Hematopoietic multipotent progenitor cell treated with erythropoietin and hydrocortisone succinate and interleukin-3 and kit ligand, for 4 days (in vitro differentiated cells): ENCODE measurements at regions not wholly inside any gene's neighbourhood (a gene's known extent, or its start where the extent isn't known, plus 50 kb on each side); places are given as distances from the start of the nearest gene placed in this dataset.
A peak's percentile ranks its signal among the peaks of the same experiment; 100 is the strongest.

ENCODE experiments used
- DNase-seq: peaks from one replicate; pipeline ENCODE4 v3.0.0-alpha.2; 2015

DNA sequence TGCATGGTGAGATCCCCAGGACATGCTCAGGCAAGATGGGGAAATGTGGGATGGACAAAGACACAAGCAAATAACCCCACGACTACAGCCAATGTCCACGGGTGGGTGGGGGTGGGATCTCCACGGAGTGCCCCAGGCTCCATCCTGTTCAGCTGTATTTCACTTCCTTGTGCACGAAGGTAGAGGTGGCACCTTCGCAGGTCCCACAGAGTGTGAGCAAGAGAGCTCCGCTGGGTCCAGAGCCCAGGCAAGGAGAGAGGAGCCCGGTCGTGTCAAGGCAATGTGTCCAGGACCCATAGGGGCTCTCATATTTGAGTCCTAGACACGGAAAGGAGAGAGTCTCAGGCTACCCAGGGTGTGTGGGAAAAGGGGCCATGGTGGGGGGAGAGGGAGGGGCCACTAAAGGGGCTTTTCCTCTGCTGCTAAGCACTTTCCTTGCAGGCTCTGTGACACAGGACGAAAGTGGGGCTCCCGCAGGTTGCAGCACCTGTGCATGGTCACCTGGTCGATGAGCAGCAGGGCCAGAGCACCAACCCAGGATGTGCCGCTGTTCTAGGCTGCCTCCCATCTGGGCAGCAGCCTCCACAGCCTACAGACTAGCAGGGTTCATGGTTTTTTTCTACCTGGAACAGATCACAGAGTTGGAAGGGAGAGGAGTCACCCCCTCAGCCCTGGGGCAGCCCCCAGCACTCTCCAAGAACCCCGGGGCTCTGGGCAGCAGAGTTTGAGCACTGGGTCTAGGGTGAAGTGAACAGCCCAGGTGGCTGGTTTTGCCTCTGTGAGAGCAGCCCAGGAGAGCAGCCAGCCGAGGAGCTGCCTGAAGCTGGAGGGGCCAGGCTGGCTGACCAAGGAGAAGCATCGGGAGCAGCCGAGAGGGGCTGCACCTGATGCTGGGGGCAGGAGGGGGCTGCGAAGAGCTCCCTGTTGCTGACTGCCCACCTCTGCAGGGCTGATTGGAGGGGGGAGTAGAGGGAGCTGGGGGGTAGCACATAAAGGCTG is 100.7 kb upstream of the MVB12B start:
- DNase-seq: no peak

DNA sequence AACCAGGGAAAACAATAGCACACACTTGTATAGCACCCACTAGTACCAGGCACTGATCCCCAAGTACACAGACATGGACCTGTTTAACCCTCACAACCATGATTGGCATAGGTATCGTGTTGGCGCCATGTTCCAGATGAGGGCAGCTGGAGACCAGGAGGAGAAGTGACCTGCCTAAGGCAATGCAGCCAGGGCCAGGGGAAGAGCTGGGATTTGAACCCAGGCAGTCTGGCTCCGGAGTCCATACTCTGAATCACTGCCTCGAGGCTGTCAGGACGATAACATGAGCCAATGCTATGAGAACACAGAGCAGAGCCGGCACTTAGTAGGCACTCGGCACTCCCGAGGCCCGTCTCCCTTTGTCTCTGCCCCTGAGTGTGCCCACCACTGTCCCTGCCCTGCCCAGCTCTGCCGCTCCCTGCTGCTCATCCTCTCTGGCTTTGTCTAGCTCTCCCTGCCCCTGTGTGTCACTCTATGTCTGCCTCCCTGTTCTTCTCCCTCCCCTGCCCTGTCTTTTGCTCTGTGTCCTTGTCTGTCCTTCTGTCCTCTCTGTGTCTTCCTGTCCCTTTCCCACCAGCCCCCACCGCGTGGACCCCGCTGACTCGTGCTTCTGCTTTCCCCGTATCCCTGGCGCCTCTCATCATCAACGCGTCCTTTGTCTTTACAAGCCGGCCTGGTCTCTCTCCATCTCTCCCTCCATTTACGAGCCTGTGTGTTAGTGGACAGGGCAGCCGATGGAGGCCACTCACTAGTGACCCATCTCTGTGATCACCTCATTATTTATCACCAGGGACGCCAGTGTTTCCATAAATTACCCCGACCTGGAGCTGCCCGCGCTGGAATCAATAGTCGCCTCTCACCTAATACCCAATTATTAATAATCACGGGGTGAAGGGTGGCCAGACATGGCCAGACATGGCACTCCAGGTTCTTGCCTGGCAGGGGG is 99.4 kb upstream of the MVB12B start:
- DNase-seq: no peak

DNA sequence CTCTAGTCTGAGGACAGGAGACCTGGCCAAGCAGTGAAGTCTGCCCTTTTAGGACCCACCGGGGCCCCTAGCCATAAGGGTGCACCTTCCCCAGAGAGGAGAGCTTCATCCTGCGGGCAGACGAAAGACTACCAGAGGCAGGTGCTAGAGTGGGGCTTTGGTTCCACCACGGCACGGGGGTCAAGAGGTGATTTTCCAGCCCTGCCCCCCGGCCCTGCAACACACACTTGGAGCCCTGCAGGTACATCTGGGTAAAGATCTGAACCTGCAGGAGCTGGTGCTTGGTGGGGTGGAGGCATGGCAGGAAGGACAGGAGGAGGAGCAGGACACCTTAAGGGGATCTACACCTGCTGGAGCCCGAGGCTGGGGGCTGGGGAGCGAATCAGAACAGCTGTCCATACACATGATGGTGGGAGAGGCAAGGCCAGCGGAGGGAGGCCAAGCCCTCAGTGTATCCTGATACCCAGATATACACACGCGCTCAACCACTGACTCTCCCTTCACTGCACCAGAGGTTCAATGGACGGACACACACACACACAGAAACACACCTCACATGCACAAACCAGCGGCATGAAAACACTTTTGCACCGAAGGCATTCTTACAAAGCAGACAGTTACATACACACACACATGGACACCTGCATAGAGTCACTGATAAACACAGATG is 98.4 kb upstream of the MVB12B start:
- DNase-seq: no peak

DNA sequence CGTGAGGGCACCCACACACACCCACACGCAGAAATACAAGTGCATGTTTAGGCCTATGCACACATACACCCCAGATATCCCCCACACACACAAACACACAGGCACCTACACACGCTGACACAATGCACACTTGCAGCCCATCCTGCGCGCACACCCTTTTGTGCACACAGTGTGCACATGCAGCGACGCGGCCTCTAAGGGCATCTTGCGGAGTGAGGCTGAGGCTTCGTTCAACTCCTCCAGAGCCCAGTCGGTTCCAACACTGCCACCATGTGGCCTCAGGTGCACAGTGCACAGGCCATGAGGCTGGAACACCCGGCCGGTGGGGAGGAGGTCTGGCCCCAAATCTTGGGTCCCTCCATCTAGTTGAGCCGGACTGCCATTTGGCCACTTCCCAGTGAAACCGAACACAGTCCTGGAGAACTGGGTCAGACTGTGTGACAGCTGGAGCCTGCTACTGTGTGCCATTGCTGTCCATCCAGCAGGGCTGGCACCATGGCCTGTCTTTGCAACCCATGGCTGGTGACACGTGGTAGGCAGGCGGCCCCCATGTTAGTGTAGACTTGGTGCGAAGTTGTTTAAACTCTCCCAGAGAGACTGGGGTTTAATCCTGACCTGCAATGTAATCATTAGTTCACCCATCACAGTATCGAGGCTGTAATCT is 97.7 kb upstream of the MVB12B start:
- DNase-seq: peak; percentile 86

DNA sequence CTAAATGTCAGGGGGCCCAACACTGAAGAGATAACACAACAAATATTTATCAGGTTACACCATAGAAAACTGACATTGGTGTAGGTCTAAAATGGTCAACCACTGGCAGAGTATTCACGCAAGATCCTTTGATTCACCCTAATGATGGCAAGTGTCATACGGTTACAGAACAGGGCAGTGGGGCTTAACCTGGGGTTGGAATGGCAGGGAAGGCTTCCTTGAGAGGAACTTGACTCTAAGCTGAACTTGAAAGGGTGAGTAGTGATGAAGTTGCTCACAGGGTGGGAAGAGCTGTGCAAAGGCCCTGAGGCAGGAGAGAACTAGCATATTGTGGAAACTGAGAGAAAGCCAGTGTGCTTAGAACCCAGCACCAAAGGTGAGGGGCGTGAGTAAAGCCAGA is 97.1 kb upstream of the MVB12B start:
- no peak for DNase-seq

DNA sequence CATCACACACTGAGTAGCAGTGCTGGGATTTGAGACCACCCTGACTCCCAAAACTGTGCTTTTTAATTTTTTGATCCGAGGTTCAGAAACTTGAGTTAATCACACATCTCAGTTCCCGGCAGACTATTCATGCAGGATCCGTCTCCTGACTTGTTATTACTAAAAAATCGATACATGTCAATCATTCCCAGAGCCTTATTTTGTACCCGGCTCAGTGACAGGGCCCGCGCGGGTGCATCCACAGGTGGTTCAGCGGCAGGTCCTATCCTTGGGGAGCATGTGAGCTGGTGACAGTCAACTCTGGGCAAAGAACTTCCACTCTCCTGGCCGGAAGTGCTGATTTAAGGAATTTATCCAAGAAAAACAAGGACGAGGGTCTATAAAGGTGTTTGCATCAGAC is 95.9 kb upstream of the MVB12B start:
- DNase-seq: no peak

DNA sequence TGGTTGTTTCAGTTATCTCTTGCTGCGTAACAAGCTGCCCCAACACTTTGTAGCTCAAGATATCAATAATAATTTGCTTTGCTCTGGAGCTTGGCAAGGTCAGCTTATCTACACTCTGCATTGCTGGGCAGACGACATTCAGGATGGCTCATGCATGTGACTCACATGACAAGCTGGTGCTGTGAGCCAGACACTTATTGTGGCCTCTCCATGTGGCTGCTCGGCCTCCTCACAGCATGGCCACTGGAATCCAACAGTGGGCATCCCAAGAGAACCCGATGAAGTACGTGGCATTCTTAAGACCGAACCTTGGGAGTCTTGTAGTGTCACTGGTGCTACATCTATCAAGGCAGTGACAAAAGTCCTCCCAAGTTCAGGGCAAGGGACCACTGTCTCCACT is 94.2 kb upstream of the MVB12B start:
- no peak for DNase-seq

DNA sequence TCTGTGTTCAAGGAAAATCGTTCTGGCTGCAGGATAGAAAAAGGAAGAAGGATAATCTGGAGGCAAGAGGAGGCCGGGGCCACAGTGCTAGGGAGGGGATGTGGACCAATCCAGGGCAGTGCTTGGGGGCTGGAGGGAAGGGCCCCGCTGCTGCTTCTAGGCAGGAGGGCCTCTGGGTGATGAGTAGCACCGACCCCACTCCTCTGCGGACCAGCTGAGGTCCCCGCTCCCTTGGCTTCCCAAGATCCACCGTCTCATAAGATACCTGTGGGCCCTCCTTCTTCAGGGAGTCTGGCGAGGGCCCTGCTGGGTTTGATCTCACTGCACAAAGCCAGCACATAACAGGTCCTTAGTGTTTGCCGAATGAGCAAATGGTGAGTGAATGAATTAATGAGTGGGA is 93.5 kb upstream of the MVB12B start:
- no peak for DNase-seq

DNA sequence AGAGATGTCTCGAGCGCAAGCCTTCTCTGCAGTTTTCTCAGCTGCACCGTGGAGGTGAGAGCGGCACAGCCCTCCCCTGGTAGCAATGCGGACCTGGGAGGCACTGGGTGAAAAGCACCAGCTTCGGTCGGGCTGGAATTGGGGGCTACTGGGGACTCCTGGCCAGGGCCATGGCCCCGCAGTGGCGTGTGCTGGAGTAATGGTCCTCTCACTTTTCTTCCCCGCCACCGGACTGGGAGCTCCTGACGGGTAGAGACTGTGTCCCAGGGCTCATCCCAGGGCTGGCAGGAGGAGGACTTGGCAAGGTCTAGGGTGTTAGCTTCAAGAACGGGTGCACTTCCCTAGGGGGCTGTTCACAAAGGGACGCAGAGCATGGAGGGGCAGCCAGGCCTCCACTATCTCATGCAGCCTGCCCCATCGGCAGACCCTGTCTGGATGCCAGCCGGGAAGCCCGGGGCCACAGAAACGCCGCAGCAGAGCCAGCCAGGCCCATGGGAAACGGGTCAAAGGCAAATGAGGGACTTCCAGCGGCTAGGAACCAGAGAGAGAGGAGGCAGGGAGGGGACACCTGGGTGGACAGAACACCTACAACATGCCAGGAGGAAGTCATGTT is 92.6 kb upstream of the MVB12B start:
- no peak for DNase-seq

DNA sequence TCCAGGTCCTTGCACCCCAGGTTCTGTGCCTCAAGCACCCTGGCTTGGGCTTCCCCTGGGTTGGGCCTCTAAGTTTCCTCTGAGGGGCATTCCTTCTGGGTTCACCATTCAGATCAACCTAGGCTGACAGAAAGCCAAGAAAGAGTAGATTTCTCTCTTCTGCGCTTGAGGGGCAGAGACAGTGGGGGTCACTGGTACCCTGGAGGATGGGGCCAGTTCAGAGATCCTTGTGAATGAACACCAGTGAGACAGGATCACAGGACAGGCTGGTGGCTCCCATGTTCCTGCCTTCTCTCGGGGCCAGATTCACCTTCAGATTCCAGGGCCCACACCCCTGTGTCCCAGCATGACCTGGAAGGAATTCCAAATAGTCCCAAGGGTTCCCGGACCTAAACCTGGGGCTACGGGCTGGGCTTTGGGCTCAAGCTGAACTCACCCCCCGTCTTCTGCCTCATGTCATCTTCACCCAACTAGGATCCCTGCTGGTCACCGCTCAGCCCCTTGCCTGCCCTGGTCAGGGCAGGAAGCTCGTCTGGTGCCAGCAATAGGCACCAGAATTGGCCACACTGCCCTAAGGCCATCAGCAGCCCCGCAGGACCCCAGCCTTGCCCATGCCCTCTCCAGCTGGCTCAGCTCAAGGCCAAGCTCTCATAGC is 91.8 kb upstream of the MVB12B start:
- no peak for DNase-seq

GRCh38 chr9:126235336-126236243 is 91.0 kb upstream of the MVB12B start:
- DNase-seq: no peak

DNA sequence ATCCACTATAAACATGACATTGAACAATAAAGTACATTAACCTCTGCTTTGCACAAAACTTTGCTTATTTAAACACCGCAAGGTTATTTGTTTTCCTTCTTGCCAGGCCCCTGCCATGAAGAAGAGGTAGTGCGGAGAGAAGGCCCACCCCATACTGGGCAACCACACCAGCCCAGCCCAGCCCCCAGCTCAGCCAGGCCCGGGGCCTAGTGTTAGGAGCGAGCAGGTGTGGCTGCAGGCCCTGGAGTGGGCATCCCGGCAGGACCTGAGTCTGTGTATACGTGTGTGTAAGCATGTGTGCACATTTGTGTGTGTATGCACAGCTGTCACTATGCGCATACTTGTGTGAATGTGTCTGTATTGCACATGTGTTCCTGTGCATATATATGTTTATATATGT is 90.4 kb upstream of the MVB12B start:
- DNase-seq: no peak

- no peak for DNase-seq
These were observed 88.2 kb upstream of the MVB12B start for GRCh38 chr9:126238415-126238814.

DNA sequence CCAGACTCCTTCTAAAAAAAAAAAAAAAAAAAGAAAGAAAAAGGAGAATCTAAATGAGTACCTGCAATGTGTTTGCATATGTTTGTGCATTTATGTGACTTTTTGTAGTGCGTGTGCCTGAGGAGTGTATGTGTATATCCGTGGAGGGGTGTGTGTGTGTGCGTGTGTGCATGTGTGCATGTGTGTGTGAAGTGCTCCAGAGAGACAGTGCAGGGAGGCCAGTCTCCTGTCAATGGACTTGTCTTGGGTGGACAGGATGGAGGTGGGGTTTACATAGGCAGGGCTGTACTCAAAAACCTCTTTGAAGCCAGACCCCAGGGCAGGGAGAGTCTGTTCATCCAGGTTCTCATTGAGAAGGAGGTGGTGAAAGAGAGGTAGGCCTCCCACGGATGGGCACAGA is 87.1 kb upstream of the MVB12B start:
- no peak for DNase-seq

DNA sequence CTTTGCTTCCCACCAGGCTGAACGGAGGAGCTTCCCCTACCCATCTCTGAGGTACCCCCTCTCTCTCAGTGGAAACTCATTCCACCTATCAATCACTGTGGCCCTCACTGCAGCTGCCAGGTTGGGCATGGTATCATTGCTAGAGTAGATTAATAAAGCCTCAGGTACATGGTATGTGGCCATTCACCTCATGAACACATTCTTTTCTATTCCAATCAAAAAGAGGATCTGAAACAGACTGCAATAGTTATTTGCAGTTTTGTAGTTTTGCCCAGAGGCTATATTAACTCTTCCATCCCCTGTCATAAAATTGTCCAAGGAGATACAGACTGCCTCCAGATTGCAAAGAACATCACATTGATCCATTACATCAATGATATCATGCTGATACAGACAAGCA is 85.8 kb upstream of the MVB12B start:
- DNase-seq: no peak

GRCh38 chr9:126248680-126249079 is 77.9 kb upstream of the MVB12B start:
- DNase-seq: no peak

- peak; percentile 45 for DNase-seq
These were observed 64.9 kb upstream of the MVB12B start for GRCh38 chr9:126261584-126262356.

DNA sequence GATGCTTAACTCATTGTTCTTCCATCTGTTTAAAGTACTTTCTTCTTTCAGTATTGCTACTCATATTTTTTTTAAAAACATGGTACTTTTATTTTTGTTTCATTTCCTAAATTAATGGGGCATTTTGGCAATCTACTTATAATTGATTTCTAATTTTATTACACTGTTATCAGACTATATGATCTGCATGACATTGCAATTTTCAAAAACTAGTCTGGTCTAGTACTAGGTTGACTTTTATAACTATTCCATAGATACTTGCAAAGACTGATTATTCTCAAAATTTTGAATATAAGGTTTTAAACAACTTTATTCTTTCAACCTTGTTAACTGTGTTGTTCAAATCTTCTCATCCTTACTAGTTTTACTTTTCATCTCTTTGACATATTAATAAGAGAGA is 63.9 kb upstream of the MVB12B start:
- no peak for DNase-seq

DNA sequence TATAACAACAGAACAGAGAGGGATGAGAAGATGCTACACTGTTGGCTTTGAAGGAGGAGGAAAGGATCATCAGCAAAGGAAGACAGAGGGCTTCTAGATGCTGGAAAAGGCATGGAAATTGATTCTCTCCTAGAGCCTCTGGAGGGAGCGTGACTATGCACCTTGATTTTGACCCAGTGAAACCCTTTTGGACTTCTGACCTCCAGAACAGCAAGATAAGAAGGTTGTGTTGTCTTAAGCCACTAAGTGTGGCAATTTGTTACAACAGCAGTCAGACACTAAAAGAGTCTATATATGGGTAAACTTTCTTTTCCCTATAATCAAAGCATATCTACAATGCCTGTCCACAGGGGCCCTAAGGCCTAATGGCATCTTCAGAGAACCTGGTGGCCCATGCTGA is 56.1 kb upstream of the MVB12B start:
- no peak for DNase-seq
